NCI-H1436 (cell line): ENCODE measurements at regions not wholly inside any gene's neighbourhood (a gene's known extent, or its start where the extent isn't known, plus 50 kb on each side); places are given as distances from the start of the nearest gene placed in this dataset.

ENCODE experiments used
- DNase-seq: peaks from one replicate; lab custom pipeline; 2025; lab: John Stamatoyannopoulos, UW

GRCh38 chr12:124188561-124189405 is 106.1 kb upstream of the RFLNA start:
- DNase-seq = peak; percentile 43

GRCh38 chr12:124190312-124191023 is 104.4 kb upstream of the RFLNA start:
- no peak for DNase-seq

DNA sequence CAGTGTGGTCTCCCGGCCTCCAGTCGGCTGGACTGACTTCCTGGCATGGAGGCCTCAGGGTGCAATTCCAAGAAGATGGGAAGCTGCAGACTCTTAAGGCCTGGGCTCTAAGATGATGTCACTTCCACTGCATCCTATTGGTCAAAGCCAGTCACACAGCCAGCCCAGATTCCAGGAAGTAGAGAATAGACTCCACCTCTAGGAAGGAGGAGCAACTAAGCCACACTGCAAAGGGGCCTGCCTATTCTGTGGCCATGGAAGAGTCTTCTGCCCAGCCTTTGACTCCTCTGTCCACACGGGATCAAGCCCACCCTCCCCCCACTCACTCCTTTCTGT is 103.9 kb upstream of the RFLNA start:
- peak; percentile 6 for DNase-seq

DNA sequence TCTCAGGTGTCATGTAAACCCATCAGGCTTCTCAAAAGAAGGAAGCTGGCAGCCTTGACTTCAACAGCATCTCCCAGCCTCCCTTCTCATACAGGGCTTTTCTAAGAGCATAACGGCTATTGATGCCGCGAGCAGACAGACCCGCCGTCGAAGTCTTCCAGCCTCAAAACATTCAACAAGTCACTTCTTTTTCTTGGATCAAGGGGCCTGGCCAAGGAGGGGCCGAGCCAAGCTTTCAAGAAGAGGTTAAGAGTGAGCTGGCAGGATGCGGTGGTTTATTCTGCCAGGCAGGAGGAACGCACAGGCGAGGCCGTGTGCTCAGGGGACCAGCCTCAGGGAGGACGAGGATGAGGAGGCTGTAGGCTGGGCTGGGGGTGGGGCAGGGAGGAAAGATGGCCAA is 102.9 kb upstream of the RFLNA start:
- no peak for DNase-seq

- no peak for DNase-seq
These were observed 100.5 kb upstream of the RFLNA start for GRCh38 chr12:124194264-124194892.

- DNase-seq = no peak
These were observed 99.9 kb upstream of the RFLNA start for GRCh38 chr12:124194893-124195566.

- DNase-seq = no peak
These were observed 99.3 kb upstream of the RFLNA start for GRCh38 chr12:124195567-124195942.

- DNase-seq = no peak
These were observed 98.7 kb upstream of the RFLNA start for GRCh38 chr12:124196236-124196635.

GRCh38 chr12:124201248-124201647 is 93.6 kb upstream of the RFLNA start:
- no peak for DNase-seq

- DNase-seq = no peak
These were observed 91.7 kb upstream of the RFLNA start for GRCh38 chr12:124203176-124203575.

DNA sequence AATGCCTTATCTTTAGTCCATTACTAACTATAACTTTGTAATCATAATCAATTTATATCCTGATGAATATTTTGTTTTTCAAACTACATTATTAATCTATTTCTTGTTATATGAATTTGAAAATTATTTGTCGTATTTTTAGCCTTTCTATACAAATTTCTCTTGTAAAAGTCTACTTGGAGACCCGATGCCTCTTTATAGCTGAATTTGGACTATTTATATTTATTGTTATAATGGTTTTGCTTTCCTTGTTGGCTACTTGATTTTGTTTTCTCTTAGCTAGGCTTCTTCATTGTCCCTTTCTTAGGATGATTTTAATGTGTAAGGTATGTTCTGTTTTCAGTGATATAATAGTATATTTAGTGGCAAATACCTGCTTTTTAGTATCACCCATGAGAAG is 89.5 kb upstream of the RFLNA start:
- no peak for DNase-seq

GRCh38 chr12:124207049-124207448 is 87.8 kb upstream of the RFLNA start:
- no peak for DNase-seq

GRCh38 chr12:124207617-124208016 is 87.3 kb upstream of the RFLNA start:
- no peak for DNase-seq

DNA sequence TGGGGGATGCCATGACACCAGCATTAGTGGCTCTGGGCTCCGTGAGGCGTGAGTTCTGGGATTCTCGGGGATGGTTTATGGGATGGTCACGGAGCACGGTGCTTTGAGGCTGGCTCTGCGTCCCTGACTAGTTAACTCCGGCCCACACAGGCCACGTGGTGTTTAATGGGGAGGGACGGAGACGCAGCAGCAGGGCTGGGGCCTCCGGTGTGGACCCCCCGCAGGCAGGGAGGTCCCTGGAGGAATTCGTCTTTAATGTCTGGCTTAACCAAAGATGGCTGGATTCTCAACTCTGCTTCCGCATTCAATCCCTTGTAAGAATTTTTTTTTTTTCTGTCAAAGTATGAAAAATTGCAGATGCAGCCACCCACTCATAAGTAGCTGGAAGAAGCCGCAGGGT is 86.4 kb upstream of the RFLNA start:
- no peak for DNase-seq

- DNase-seq = no peak
These were observed 83.8 kb upstream of the RFLNA start for GRCh38 chr12:124210991-124211577.

GRCh38 chr12:124211753-124212152 is 83.1 kb upstream of the RFLNA start:
- no peak for DNase-seq

DNA sequence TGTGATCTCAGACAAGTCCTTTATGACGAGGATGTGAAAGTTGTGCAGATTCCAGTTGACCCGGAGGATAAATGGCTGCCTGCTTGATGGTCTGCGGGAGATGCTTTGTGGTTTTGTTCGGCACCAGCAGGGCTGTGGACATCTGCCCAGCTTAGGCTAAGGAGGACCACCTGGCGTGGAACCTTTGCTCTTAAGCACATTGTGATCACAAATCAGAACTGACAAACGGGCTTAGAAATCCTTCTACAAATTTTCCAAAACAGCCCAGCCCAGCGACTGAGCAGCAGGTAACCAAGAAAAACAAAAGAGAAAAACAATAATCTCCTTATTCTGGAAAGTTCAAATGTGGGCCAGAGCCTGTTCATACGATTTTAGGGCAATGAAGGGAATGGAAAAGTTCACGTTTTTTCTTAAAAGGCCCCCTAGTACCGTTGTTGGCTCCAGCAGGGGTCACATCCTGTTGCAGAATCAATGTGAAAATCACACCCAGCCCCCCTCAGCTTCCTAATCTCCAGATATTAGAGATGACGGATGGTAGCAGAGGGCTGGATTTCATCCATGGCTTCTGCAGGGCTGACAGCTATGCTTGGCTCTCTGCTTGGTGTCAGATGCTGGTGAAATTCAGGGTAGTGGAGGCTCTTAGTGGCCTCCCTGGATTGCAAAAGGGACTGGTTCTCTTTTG is 81.1 kb upstream of the RFLNA start:
- DNase-seq = no peak

DNA sequence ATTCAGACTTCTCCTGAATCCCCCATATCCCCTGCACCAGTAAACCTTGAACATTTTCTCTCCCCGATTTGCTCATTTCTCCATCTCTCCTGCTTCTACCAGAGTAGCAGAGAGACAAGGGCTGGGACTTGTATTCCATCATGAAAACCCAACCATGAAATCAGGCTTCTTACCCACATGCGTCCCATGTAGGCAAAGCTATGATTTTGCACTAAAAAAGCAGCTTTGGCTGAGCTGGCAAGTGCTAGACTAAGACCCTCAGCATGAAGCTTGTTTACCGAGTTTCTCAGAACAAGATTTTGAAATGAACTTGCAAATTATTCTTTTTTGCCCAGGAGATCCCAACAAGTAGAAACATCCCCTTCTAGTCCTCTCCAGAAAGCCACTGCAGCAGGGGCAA is 80.3 kb upstream of the RFLNA start:
- no peak for DNase-seq

DNA sequence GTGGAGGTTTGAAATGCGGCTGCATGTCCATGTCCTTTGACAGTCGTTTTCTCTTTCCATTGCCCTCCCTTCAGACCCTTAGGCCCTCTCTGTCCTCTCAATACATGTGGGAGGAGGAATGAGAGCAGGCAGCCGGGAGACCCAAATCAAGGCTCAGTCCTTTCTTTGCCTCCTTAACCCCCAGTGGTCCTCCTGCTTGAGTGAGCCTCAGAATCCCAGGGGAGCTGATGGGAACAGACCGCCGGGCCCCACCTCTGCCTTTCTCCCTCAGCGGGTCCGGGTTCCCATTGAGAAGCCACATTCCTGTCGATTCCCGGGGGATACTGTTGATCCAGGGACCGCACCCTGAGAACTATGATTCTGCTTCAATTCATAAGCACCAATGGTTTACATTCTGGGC is 77.9 kb upstream of the RFLNA start:
- no peak for DNase-seq

- DNase-seq = peak; percentile 53
These were observed 77.2 kb upstream of the RFLNA start for GRCh38 chr12:124217508-124218242.

DNA sequence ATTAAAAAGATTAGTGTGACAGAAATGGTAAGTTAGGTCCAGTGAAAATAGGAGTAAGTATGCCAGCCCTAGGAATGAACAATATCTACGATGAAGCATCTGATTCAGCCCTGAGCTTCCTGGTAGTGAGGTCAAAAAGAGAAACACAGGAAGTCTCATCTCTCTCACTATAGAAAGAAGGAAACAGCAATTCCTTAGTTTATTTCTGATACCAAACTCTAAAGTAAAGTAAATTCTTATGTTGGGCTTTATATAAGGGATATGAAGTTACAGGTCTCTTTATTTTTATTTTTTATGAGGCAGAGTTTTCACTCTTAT is 76.7 kb upstream of the RFLNA start:
- DNase-seq = no peak
